ENCODE measurements at regions not wholly inside any gene's neighbourhood (a gene's known extent, or its start where the extent isn't known, plus 50 kb on each side); places are given as distances from the start of the nearest gene placed in this dataset.

- DNase-seq = no peak
Observed at GRCh38 chr12:30827101-30828066, 72.6 kb upstream of the CAPRIN2 start.

GRCh38 chr12:30826276-30826675, 71.5 kb upstream of the CAPRIN2 start:
- DNase-seq = no peak

- no peak for DNase-seq
Observed at GRCh38 chr12:30825341-30825740, 70.6 kb upstream of the CAPRIN2 start.

GRCh38 chr12:30824311-30824710, 69.6 kb upstream of the CAPRIN2 start:
- DNase-seq = no peak

- DNase-seq = no peak
Observed at GRCh38 chr12:30823764-30824163, 69.0 kb upstream of the CAPRIN2 start.

- peak; percentile 6 to 33 for DNase-seq
Observed at GRCh38 chr12:30823156-30823699, 68.5 kb upstream of the CAPRIN2 start.

GRCh38 chr12:30822385-30823155, 67.8 kb upstream of the CAPRIN2 start:
- peak in 1 of 2 donors; percentile 12 for DNase-seq

- DNase-seq = no peak
Observed at GRCh38 chr12:30820406-30820946, 65.7 kb upstream of the CAPRIN2 start.

GRCh38 chr12:30818562-30818961, 63.8 kb upstream of the CAPRIN2 start:
- DNase-seq = no peak

- no peak for DNase-seq
Observed at GRCh38 chr12:30816742-30817465, 62.2 kb upstream of the CAPRIN2 start.

- DNase-seq = no peak
Observed at GRCh38 chr12:30814295-30814655, 59.5 kb upstream of the CAPRIN2 start.

- no peak for DNase-seq
Observed at GRCh38 chr12:30813525-30814294, 59.0 kb upstream of the CAPRIN2 start.

- DNase-seq = no peak
Observed at GRCh38 chr12:30811966-30812365, 57.2 kb upstream of the CAPRIN2 start.

GRCh38 chr12:30810918-30811317, 56.2 kb upstream of the CAPRIN2 start:
- DNase-seq = no peak

- no peak for DNase-seq
Observed at GRCh38 chr12:30807695-30808034, 52.9 kb upstream of the CAPRIN2 start.

- DNase-seq = peak; percentile 25 to 68
Observed at GRCh38 chr12:30806989-30807694, 52.4 kb upstream of the CAPRIN2 start.

GRCh38 chr12:30805959-30806358, 51.2 kb upstream of the CAPRIN2 start:
- DNase-seq = no peak

All from CD4-positive, alpha-beta T cell treated with Interferon alpha-2 for 1 hour (primary cell).